ES-I3 (cell line): ENCODE measurements at regions not wholly inside any gene's neighbourhood (a gene's known extent, or its start where the extent isn't known, plus 50 kb on each side); places are given as distances from the start of the nearest gene placed in this dataset.
"Not testable (repeated sequence)": the region's sequence is repeated elsewhere in the genome, so short reads cannot be mapped to it uniquely, and the experiment has no call there.

ENCODE experiments used
- H3K36me3 ChIP-seq: 2 replicates; pipeline ENCODE4 v1.6.1; 2013; ENCODE audit warnings: mild to moderate bottlenecking, low read length, control low read depth, moderate library complexity; ENCODE audit not compliant: insufficient read depth
- H3K4me1 ChIP-seq: 2 replicates; pipeline ENCODE4 v1.6.1; 2013; ENCODE audit warnings: mild to moderate bottlenecking, control low read depth, low read length; ENCODE audit not compliant: insufficient read depth
- H3K9ac ChIP-seq: 2 replicates; pipeline ENCODE4 v1.6.1; 2013; ENCODE audit warnings: low read depth, mild to moderate bottlenecking, low read length, moderate library complexity
- H3K9me3 ChIP-seq: 2 replicates; pipeline ENCODE4 v1.6.1; 2013; ENCODE audit warnings: mild to moderate bottlenecking, low read length, moderate library complexity; ENCODE audit not compliant: control insufficient read depth, insufficient read depth

DNA sequence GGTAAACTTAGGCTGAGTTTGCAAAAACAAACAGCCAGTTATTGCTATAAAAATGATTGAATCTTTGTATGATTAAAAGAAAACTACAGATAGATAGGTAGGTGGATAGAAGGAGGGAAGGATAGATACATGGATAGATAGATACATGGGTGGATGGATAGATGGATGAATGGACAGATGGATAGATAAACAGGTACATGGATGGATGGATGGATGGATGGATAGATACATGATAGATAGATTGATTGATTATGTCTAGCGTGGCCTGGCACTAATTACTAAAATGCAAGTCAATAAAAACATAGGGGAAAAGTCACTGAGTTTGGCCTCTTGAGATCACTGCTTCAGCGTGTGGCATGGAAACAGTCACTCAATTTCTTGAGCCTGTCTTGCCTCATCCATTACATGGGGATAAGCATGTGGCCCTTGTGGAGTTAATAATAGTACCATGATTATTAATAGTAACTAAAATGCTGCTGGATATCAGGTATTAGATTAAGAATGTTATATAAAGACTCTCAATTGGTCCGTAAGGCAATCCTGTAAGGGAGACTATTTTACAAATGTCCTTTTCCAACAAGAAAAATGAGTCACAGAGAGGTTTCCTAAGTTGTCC, 184.9 kb downstream of the HS3ST3A1 start:
- Histone ChIP-seq H3K36me3 (no peaks in the 10 kb centered on the region), H3K4me1 (no peaks in the 10 kb centered on the region), H3K9ac (no peak overlapping the region), H3K9me3 (no peaks in the 10 kb centered on the region)

GRCh38 chr17:13415871-13416416, 185.8 kb downstream of the HS3ST3A1 start:
- Histone ChIP-seq H3K9me3 (no peaks in the 10 kb centered on the region), H3K9ac (no peak overlapping the region), H3K36me3 (no peaks in the 10 kb centered on the region), H3K4me1 (no peaks in the 10 kb centered on the region)

DNA sequence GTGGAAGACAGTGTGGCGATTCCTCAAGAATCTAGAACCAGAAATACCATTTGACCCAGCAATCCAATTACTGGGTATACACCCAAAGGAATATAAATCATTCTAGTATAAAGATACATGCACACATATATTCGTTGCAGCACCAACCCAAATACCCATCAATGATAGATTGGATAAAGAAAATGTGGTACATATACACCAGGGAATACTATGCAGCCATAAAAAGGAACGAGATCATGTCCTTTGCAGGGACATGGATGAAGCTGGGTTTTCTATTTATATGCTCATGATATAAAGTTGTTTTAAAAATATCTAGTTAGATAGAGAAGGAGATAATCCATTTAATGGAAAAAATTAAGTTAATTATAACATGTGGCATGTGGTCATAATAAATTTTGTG, 186.5 kb downstream of the HS3ST3A1 start:
- H3K36me3 ChIP-seq, H3K4me1 ChIP-seq, H3K9me3 ChIP-seq, H3K9ac ChIP-seq: not testable (repeated sequence)

- no peaks in the 10 kb centered on the region for H3K36me3 ChIP-seq
- H3K9ac ChIP-seq = no peak overlapping the region
- no peaks in the 10 kb centered on the region for H3K9me3 ChIP-seq
- no peaks in the 10 kb centered on the region for H3K4me1 ChIP-seq
Measured at GRCh38 chr17:13413001-13413400, 188.7 kb downstream of the HS3ST3A1 start.

DNA sequence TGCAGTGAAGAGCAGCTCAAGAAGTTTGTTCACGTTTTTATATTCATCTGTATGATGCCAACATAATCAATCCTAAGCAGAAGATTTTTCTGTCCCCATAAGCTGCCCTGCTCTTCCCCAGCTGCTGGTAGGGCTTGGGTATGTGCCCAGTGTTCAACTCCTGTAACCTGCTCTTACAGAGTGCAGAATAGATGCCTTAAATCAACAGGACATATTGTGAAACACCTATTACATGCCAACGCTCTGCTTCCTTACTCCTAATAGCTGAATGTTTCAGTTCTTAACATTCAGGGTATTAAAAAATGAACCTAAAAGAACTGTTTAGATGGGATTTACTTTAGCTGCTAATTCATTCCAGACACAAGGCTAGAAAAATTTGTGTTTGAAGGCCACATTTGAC, 190.9 kb downstream of the HS3ST3A1 start:
- no peaks in the 10 kb centered on the region; the same call in 1 of the 2 replicates for H3K4me1 ChIP-seq
- H3K9ac ChIP-seq = no peak overlapping the region
- no peaks in the 10 kb centered on the region for H3K36me3 ChIP-seq
- H3K9me3 ChIP-seq = no peaks in the 10 kb centered on the region

DNA sequence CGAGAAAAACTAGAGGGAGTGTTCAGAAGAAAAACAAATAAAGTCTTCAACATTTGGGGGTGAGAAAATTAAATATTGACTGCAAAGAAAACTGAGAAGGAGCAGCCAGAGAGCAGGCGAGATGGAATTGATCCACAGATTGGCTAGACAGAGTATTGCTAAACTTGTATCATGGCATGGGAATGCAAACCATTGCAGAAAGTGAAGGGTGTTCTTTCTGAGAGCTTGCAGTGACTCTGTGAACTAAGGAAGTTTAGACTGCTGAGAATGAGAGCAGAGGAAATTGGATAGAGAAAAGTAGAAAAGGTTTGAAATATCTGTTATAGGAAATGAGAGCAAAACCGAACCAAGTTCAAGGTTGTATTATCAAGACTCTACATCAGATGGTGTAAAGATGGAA, 191.5 kb downstream of the HS3ST3A1 start:
- H3K9me3 ChIP-seq = no peaks in the 10 kb centered on the region
- H3K4me1 ChIP-seq = no peaks in the 10 kb centered on the region; the same call in 1 of the 2 replicates
- no peaks in the 10 kb centered on the region for H3K36me3 ChIP-seq
- H3K9ac ChIP-seq = no peak overlapping the region

DNA sequence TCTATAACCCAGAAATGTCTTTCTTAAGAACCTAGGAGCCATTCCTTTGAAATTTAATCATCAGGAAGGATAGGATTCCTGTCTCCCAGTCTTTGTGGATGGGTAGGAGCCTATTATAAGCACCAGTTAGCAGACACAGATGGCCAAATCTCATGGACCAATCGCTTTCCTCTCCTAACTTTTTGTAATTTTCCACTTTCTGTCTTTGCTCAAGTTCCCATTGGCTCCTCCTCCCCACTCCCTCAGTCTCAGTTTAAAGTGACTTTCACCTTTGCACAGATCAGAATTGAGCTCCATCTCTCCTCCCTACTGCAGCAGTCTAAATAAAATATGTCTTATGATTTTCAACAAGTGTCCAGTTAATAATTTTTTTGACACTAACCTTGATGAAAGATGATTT, 192.3 kb downstream of the HS3ST3A1 start:
- no peaks in the 10 kb centered on the region for H3K9me3 ChIP-seq
- H3K36me3 ChIP-seq = no peaks in the 10 kb centered on the region
- H3K9ac ChIP-seq = no peak overlapping the region
- no peaks in the 10 kb centered on the region; the same call in 1 of the 2 replicates for H3K4me1 ChIP-seq

DNA sequence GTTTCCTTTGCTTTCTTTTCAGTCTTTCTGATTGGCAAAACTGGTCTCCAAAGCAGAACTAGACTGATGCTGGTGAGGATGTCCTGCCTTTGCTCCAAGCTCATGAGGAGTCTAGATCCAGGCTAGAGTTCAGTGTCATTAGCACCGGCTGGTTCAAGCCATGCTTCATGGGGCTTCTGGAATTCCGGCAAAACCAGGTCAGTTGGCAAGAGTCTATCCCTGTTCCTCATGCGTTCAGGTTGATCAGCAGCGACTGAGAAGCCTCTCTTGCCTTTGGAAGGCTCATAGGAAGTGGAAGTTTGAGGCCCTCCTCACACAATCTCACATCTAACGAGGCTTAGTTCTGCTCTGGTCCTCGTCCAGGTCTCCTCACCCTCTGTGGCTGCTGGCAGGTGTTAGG, 194.3 kb downstream of the HS3ST3A1 start:
- H3K9ac ChIP-seq = no peak overlapping the region
- no peaks in the 10 kb centered on the region for H3K36me3 ChIP-seq
- H3K9me3 ChIP-seq = no peaks in the 10 kb centered on the region
- H3K4me1 ChIP-seq = no peaks in the 10 kb centered on the region; the same call in 1 of the 2 replicates

DNA sequence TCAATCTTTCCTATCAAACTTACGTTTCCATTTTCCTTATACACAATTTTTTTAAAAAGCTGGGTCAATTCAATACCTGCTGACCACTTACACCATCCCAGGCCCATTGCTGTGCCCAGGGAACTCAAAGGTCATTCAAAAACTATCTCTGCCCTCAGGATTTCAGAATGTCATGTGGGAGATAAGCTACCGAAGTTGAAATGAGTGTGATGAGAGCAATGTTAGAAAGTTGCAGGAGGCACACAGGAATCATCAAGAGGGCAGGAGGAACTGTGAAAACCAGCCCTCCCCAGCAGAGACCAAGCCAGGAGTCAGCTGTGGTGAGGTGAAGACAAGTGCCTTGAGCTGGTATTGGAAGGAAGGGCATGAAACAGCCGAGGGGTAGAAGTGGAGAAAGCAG, 195.9 kb downstream of the HS3ST3A1 start:
- no peaks in the 10 kb centered on the region for H3K36me3 ChIP-seq
- no peaks in the 10 kb centered on the region; the same call in 1 of the 2 replicates for H3K4me1 ChIP-seq
- no peaks in the 10 kb centered on the region for H3K9me3 ChIP-seq
- no peak overlapping the region for H3K9ac ChIP-seq

DNA sequence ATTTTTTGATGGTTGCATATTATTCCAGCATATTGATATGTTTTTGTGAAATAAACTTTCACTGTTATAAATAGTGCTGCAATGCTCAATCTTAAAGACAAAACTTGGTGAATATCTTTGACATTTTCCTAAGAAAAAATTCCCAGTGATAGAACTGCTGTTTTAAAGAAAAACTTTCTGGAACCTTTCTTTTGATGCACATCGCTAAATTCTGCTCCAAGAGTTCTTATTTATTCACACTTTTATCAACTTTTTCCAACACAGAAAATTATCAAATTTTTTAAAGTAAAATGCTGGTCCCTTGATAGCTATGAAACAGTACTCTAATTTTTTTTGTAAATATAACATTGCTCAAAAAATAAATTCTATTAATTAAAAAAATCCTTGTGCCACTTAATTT, 196.6 kb downstream of the HS3ST3A1 start:
- H3K9ac ChIP-seq = no peak overlapping the region
- H3K36me3 ChIP-seq = no peaks in the 10 kb centered on the region
- H3K4me1 ChIP-seq = no peaks in the 10 kb centered on the region; the same call in 1 of the 2 replicates
- H3K9me3 ChIP-seq = no peaks in the 10 kb centered on the region

- Histone ChIP-seq H3K4me1 (no peaks in the 10 kb centered on the region; the same call in 1 of the 2 replicates), H3K9ac (no peak overlapping the region), H3K36me3 (no peaks in the 10 kb centered on the region), H3K9me3 (no peaks in the 10 kb centered on the region)
Measured at GRCh38 chr17:13403982-13404946, 197.5 kb downstream of the HS3ST3A1 start.

DNA sequence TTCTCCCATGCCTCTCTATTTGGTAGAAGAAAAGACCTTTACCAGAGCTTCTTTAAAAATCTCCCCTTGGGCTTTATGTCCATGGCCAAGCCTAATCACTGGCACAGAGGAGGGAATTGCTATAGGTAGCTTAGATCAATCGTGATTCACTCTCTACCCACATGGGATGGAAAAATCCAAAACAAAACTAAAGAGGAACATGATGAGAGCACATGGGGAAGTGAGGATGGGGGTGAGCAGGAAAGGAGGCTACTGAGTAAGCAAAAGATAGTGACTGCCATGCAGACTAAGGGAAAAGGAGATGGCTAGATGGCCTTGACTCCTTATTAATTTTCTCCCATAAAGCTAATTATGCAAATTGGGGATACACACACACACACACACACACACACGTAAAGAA, 201.2 kb downstream of the HS3ST3A1 start:
- Histone ChIP-seq H3K4me1 (no peaks in the 10 kb centered on the region), H3K9me3 (no peaks in the 10 kb centered on the region), H3K9ac (no peak overlapping the region), H3K36me3 (no peaks in the 10 kb centered on the region)

DNA sequence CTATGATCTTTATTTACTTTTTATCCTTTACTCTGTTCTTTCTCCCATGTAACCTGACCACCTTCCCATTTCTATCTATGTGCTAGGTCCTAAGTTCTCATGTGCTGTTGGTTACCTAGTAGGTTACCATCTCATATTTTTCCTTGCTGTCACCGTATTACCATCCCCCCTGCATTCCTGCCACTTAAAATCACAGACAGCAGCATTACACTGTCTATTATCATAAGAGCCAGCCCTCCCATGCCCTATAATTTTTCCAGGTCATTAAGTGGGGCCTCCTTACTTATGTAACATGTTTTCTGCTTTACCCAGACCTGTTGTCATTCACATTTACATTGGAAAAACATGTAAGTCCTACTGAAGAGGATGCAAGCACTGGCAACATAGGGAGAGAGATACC, 202.9 kb downstream of the HS3ST3A1 start:
- H3K9ac ChIP-seq = no peak overlapping the region
- no peaks in the 10 kb centered on the region for H3K9me3 ChIP-seq
- no peaks in the 10 kb centered on the region for H3K4me1 ChIP-seq
- H3K36me3 ChIP-seq = no peaks in the 10 kb centered on the region

DNA sequence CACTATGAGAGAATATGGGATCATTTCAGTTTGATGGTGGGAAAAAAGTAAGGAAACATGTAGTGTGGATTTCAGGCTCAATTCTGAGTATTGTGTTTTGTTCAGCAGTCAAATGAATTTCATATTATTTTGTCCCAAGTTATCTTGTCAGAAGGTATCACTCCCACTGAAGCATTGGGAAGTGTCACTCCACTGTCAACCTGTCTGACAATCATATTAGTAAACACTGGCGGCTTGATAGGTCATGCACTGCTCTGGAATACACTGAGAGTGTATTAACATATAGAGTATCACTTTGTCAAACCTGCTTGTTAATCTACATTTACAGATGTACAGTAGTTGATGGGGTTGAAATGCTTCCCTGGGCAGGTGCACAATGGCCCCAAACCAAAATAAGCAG, 203.6 kb downstream of the HS3ST3A1 start:
- no peaks in the 10 kb centered on the region for H3K9me3 ChIP-seq
- H3K9ac ChIP-seq = no peak overlapping the region
- H3K36me3 ChIP-seq = no peaks in the 10 kb centered on the region
- no peaks in the 10 kb centered on the region for H3K4me1 ChIP-seq

DNA sequence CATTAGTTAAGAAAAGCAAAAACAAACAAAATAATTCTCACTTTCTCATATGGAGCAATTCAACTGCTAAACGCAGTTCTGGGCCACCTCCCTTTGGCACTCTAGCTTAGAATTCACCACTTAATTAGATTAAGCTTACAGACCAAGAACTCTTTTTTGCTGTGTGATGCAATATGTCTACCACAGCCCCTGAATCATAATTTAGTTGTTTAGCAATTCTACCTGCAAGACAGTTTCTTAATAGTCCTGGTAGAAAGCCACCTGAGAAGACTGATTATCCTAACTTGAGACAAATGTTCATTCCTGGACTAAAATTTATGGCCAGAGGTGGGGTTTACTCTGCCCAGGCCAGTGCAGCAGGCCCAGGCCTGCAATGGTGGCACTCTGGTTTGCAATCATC, 205.9 kb downstream of the HS3ST3A1 start:
- no peaks in the 10 kb centered on the region for H3K4me1 ChIP-seq
- no peaks in the 10 kb centered on the region for H3K36me3 ChIP-seq
- H3K9ac ChIP-seq = no peak overlapping the region
- H3K9me3 ChIP-seq = no peaks in the 10 kb centered on the region
